Coronary artery (tissue), 2 donors: ENCODE measurements at regions not wholly inside any gene's neighbourhood (a gene's known extent, or its start where the extent isn't known, plus 50 kb on each side); places are given as distances from the start of the nearest gene placed in this dataset.

ENCODE experiments used
- DNase-seq: peaks from one replicate; pipeline ENCODE4 v3.0.0-alpha.2; 2017; ENCODE audit warnings: low spot score
- H3K27ac ChIP-seq, 2 donors: fragments of 200-600 bp; sonication (generic); one replicate each; pipeline ENCODE4 v1.5.1; 2016 to 2019
- H3K4me3 ChIP-seq: fragments of 200-600 bp; sonication (generic); 2 replicates; pipeline ENCODE4 v1.5.1; 2016; ENCODE audit warnings: mild to moderate bottlenecking, moderate library complexity
- TF ChIP-seq, protein P1 (sequence below): fragments of 200-600 bp; sonication (generic); IDR thresholded peaks from one replicate; pipeline ENCODE4 v1.5.1; 2019; ENCODE audit warnings: antibody characterized with exemption

DNA sequence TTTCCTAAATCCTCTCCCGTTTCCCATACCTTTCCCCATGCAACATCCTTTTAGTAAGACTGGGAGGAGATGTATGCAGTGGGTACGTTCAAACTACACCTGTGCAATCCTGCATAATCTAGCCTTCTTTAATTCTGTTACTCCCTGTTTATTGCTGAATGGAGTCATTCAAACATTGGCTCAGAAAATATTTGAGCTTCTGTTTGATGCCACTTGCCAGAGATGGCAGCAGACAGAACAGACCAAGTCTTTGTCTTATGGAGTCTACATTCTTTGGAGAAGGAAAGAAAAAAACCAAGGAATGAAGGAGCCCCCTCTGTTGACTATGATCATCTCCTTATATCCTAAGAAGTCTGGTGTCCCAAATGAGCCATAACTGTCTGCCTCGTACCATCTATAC is 288.8 kb downstream of the HAPSTR1 start:
- TF ChIP-seq, protein P1, sequence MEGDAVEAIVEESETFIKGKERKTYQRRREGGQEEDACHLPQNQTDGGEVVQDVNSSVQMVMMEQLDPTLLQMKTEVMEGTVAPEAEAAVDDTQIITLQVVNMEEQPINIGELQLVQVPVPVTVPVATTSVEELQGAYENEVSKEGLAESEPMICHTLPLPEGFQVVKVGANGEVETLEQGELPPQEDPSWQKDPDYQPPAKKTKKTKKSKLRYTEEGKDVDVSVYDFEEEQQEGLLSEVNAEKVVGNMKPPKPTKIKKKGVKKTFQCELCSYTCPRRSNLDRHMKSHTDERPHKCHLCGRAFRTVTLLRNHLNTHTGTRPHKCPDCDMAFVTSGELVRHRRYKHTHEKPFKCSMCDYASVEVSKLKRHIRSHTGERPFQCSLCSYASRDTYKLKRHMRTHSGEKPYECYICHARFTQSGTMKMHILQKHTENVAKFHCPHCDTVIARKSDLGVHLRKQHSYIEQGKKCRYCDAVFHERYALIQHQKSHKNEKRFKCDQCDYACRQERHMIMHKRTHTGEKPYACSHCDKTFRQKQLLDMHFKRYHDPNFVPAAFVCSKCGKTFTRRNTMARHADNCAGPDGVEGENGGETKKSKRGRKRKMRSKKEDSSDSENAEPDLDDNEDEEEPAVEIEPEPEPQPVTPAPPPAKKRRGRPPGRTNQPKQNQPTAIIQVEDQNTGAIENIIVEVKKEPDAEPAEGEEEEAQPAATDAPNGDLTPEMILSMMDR: no peak
- Histone ChIP-seq H3K4me3 (no peak overlapping the region), H3K27ac (no peak overlapping the region)
- DNase-seq: no peak

DNA sequence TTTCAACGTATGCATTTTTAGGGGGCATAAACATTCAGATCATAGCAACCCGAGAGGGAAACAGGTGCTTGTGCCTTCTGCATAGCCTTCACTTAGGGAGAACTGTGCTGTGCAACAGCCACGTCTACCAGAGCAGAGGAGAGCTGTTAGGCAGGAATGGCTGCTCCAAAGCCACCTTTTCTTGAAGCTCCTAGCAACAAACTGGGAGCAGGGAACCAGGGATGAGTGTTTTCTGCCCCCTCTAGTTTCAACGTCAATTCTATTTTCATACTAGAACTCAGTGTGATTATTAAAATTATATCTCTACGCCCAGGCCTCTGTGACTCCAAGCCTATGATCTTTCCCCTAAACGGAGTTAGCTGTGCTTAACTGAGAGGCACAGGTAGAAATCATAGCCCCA is 290.0 kb downstream of the HAPSTR1 start:
- Histone ChIP-seq H3K4me3 (no peak overlapping the region), H3K27ac (no peak overlapping the region)
- TF ChIP-seq, protein P1: no peak
- no peak for DNase-seq

DNA sequence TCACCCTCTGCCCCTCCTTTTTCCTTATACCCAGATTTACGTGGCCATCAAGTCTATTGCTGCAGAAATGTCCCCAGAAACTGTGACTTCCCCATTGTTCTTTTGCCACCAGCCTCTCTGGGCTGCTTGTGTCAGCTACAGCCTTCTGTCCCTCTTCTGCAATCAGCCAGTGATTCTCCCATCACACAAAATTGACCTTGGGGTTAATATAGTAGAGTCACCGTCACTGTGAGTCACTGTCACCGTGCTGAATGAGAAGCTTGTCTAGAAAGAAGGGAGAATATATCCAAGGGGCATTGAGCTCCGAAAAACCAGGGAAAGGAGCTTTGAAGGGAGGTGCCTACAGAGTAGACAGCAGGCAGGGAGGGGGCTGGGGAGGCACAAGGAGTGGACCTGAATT is 290.5 kb downstream of the HAPSTR1 start:
- TF ChIP-seq, protein P1: no peak
- H3K4me3 ChIP-seq: no peak overlapping the region
- H3K27ac ChIP-seq: no peak overlapping the region
- DNase-seq: no peak

DNA sequence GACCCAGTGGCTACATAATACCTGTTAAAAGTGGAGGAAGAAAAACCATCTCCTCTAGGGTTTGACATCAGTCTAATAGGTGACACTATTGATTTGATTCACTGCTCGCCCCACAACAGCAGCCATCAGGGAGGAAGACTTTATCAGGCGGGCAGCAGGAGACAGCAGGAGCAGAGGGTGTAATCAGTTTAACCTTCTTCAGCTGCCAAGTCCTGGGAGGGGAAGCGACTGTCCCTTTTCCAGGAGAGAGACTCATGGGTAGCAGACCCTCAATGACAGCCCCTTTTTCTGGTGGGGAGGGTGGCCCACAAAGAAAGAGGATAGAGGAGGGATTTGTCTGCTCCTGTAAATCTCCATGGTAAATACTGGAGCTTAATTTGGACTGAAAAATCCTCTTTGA is 291.8 kb downstream of the HAPSTR1 start:
- TF ChIP-seq, protein P1: no peak
- H3K27ac ChIP-seq: no peak overlapping the region
- no peak overlapping the region for H3K4me3 ChIP-seq
- DNase-seq: no peak

DNA sequence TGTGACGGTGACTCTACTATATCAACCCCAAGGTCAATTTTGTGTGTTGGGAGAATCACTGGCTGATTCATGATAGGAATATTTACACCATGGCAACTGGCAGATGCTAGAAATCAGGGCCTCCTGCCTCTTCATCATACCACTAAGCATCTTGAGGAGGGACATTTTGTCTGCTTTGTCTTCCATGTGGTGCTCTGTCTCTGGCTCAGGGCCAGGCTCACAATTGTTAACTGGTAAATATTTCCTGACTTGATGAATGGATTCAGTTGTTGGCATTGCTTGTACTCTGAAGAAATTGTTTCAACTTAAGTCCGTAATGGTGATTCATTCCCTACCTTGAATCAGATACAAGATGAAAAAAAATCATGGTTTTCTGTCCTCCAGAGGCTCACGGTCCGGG is 292.7 kb downstream of the HAPSTR1 start:
- DNase-seq: no peak
- no peak overlapping the region for H3K27ac ChIP-seq
- H3K4me3 ChIP-seq: no peak overlapping the region
- TF ChIP-seq, protein P1: no peak

DNA sequence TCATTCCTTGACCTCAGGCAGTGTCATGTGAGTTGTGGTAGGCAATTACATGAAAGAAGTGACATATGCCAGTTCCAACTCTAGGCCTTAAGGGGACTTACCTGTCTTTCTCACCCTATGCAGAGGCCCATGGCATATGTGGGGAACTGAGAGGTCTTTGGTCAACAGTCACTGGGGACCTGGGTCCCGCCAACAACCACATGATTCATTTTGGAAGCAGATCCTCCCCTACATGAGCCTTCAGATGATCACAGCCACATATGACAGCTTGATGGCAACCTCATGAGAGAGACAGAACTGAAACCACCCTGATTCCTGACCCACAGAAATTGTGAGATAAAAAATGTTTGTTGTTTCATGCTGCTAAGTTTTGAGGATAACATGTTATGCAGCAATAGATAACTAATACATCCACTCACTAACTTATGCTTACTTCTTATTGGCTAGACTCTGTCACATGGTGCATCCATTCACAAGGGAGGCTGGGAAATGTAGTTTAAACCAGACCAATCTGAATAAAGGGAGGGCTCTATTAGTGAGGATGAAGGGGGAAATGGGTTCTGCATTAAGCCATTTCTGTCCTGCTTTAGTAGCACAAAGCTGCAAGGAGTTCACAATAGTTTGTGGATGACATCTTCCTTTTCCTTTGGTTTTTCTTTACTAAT is 298.2 kb downstream of the HAPSTR1 start:
- Histone ChIP-seq H3K27ac (no peak overlapping the region), H3K4me3 (no peak overlapping the region)
- TF ChIP-seq, protein P1: no peak
- DNase-seq: no peak

DNA sequence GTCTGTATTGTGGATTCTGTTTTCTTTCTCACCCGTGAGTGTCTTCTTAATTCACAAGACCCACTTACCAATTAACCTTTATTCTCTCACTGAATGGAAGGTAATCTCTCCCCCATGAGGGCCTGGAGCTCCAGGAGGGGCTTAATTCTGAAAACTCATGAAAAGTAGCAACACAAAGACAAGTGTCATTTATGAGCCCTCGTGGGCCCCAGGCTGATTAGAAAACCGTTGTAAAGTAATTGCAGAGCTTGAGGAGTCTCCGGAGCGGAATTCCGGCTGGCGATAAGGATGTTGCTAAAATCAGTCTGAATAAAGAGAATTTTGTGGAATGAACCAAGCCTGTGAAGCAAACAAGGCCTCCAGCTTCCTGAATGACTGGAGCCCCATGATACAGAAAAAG is 301.5 kb downstream of the HAPSTR1 start:
- TF ChIP-seq, protein P1: no peak
- no peak overlapping the region for H3K27ac ChIP-seq
- DNase-seq: no peak
- no peak overlapping the region for H3K4me3 ChIP-seq
